GM19324 (cell line): ENCODE measurements at regions not wholly inside any gene's neighbourhood (a gene's known extent, or its start where the extent isn't known, plus 50 kb on each side); places are given as distances from the start of the nearest gene placed in this dataset.

ENCODE experiments used
- ATAC-seq: cut with Tn5 transposase; IDR thresholded peaks from one replicate; pipeline ENCODE4 v1.9.1; 2021; ENCODE audit warnings: mild to moderate bottlenecking, moderate library complexity; ENCODE audit not compliant: unreplicated experiment, low FRiP score

GRCh38 chr20:40195742-40196141, 493.3 kb downstream of the MAFB start:
- ATAC-seq: no peak

DNA sequence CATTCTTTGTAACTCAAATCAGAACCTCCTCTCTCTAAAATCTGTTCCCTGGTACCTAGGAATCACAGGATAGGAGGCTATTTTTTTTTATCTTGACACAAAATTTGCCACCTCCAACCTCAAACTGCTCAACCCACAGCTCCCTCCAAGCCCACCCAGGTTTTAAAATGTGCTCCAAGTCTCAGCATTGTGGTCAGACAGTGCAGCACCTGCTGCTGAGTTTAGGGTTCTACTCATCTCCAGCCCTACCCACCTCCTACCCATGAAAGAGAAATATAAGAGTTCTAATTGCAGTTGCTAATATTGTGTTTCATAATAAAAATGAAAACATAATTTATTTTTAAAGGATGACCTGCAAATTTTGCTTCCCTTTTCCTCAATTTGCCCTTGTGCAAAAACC, 496.5 kb downstream of the MAFB start:
- no peak for ATAC-seq

DNA sequence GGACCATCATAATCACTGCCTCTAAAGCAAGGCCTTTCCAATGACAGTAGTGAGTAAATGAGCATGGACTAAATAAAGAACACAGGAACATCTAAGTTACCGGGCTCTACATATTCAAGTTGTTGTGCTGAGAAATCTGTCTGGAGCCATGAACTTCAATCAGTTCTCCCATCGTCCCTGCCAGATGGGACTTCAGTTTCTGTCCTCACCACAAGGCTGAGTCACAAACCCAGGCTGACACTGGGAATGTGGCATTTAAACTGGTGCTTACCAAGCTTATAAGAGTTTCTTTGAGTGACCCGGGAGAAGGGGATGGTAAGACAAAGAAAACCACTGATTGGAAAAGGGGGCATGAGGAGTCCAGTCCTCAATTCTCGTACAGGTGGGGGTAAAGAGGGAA, 497.0 kb downstream of the MAFB start:
- ATAC-seq: no peak

- ATAC-seq: no peak
Measured at GRCh38 chr20:40191573-40191972, 497.5 kb downstream of the MAFB start.

- no peak for ATAC-seq
Measured at GRCh38 chr20:40189621-40190020, 499.4 kb downstream of the MAFB start.

DNA sequence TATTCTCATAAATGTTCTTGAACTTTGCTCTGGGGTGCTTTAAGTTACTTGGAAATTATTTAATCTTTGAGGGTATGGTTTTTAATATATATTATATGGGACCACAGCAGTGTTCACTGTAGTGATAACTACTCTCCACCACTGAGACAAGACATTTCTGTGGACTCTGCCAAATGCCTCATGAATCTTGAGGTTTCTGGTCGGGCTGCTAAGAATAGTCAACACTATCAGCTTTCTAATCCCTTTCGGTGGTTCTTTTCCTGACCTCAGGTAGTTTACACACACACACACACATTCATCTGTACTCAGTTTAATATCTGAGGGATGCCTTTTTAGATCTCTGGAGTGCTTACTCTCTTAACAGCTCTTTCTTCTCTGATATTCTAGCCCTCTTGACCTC, 500.7 kb downstream of the MAFB start:
- ATAC-seq: no peak

GRCh38 chr20:40186826-40187225, 502.2 kb downstream of the MAFB start:
- ATAC-seq: no peak

- no peak for ATAC-seq
Measured at GRCh38 chr20:40181676-40182075, 507.4 kb downstream of the MAFB start.

DNA sequence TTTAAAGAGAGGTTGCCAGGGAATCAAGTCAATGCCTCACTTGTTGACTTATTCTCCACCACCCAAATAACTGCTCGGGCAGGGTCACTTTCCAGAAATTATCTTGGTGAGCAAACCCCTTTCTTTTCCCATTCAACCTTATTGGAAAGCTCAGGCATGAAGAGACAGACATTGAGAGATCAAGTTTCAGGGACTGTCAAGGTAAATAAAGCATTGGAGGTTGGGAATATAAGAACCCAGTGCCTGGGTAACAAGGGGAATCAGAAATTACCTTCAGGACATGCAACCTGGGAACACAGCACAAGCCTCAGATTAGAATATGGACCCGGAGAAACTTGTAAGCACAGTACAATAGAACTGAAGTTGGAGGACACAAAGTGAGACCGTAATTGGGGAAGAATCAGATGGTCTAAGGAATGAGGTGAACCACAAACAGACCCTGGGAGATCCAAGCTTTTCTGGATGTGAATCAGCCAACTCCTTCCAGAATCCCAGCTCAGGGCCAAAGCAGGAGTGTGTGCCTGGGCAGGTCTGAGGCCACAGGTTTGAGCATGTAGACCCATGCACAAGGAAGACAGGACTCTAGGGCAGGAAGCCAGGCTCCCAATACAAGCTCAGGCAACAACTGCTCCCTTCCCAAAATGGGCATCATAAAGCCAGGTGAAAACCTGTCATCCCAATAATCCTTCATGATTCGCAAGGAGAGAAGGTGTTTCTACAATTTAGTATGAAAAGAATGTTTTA, 512.8 kb downstream of the MAFB start:
- no peak for ATAC-seq

GRCh38 chr20:40175296-40175695, 513.7 kb downstream of the MAFB start:
- no peak for ATAC-seq

GRCh38 chr20:40173872-40174271, 515.2 kb downstream of the MAFB start:
- no peak for ATAC-seq

DNA sequence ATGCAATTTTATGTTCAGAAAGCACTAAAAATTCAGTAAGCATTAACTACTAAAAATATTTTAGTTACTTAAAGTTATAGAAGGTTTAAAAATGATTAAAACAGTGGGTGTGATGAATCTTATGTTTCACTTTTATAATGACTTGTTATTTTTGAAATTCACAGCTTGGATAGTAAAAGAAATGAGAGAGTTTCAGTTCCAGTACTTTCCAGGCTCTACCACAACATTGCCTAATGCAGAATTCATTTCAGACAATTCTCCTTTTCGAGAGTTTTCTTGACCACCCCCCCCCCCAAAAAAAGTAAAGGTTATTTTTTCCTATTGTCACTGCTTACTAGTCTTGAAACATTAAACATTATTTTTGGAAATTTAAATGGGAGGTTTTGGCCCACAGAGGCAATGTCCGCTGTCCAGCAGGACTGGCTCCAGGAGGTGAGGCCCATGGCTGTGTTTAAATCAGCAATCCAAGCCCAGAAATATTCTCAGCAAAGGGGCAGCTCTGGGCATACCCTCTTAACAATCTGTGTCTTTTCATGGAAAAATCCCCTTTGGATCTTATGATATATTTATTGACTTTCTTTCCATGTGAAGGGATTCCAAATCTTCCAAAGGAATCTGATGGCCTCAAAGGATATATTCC, 519.9 kb downstream of the MAFB start:
- ATAC-seq: no peak

- no peak for ATAC-seq
Measured at GRCh38 chr20:40161391-40161790, 527.6 kb downstream of the MAFB start.

DNA sequence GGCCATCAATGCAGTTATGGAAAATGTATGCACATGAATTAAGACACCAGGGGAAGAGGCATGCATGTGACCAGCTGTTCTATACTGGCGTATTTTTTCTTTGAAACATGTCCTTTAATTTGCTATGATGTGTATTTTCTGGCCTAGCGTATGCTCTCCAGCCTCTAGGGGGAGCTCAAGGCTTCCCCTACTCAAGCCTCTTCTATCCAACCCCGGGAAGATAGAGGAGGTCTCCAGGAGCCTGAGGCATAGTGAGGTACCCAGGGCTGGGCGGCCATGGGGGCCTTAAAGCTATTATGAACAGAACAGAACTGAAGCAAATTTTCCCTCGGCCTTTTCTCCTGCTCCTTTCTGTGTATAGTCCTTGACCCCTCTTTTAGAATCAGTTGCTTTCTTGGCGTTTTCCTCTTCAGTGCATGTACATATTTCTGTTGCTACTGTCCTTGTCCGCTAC, 528.9 kb downstream of the MAFB start:
- ATAC-seq: no peak

GRCh38 chr20:40159276-40159675, 529.8 kb downstream of the MAFB start:
- no peak for ATAC-seq

GRCh38 chr20:40156600-40157317, 532.3 kb downstream of the MAFB start:
- peak; percentile 73 for ATAC-seq

- no peak for ATAC-seq
Measured at GRCh38 chr20:40154514-40154913, 534.5 kb downstream of the MAFB start.

GRCh38 chr20:40148886-40149285, 540.1 kb downstream of the MAFB start:
- ATAC-seq: no peak

GRCh38 chr20:40146071-40146470, 543.0 kb downstream of the MAFB start:
- no peak for ATAC-seq

GRCh38 chr20:40144581-40144980, 544.5 kb downstream of the MAFB start:
- no peak for ATAC-seq

DNA sequence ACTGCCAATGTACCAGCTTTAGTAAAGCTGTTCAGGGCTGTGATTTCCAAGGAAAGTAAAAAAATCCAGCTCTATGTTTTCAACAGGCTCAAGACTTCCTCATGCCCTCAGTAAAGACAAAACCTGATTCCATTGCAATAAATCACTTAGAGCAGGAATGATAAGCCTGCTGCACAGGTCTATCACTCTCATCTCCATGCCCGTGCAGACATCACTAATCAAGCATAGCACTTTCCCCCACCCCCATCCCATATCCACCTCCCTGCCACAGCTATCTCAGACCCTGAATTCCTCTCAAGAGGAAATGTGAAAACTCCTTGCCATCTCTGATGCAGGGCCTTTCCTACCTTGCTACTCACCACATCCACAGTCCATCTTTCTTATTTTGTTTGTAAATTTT, 554.9 kb downstream of the MAFB start:
- ATAC-seq: no peak

GRCh38 chr20:40120827-40121226, 568.2 kb downstream of the MAFB start:
- no peak for ATAC-seq
